ENCODE measurements at regions not wholly inside any gene's neighbourhood (a gene's known extent, or its start where the extent isn't known, plus 50 kb on each side); places are given as distances from the start of the nearest gene placed in this dataset.
"Not testable (repeated sequence)": the region's sequence is repeated elsewhere in the genome, so short reads cannot be mapped to it uniquely, and the experiment has no call there.

- not testable (repeated sequence) for TF ChIP-seq EZH2, CTCF (IDR thresholded peaks at IDR 0.05)
Observed at GRCh38 chr2:72073373-72073772, 74.3 kb downstream of the CYP26B1 start.

Measured in neural progenitor cell (in vitro differentiated cells).